ENCODE measurements at regions not wholly inside any gene's neighbourhood (a gene's known extent, or its start where the extent isn't known, plus 50 kb on each side); places are given as distances from the start of the nearest gene placed in this dataset.

DNA sequence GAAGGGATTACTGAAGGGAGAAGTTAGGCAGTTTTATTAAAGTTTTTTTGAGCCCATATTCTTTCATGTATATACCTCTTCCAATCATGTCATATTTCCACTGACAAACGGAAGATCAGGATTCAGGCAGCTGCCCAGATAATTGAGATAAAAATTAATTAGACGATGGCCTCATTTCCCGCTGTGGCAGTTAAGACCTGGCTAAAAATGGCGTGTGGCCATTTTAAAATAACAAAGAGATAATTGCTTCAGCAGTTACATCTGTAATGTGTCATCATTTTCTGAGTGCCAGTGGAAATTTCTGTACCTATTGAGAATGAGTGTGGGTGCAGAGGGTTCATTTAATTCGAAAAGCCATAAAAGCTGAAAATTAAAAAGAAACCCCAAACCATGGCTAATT lies 215.1 kb downstream of the STK31 start:
- TF ChIP-seq CTCF (IDR thresholded peaks at IDR 0.05) (no peak), POLR2A (IDR thresholded peaks at IDR 0.05) (no peak)

Measured in sigmoid colon (tissue), 3 donors.